AG04450 (cell line): ENCODE measurements at regions not wholly inside any gene's neighbourhood (a gene's known extent, or its start where the extent isn't known, plus 50 kb on each side); places are given as distances from the start of the nearest gene placed in this dataset.

ENCODE experiments used
- CTCF ChIA-PET: fragments of 300-600, 350-600 bp; formaldehyde crosslinking; extraction: SDS; loops from one replicate; lab custom pipeline; 2022; ENCODE audit warnings: antibody characterized with exemption, inconsistent platforms; lab: Charles Lee
- POLR2A ChIA-PET: fragments of 350-600 bp; formaldehyde crosslinking; extraction: SDS; loops from one replicate; lab custom pipeline; 2021; ENCODE audit warnings: antibody characterized with exemption, inconsistent platforms; lab: Yijun Ruan, JAX
- DNase-seq: peaks from one replicate; pipeline ENCODE4 v3.0.0-alpha.2; 2011; ENCODE audit warnings: low read depth, low spot score
- H3K27ac ChIP-seq: one replicate; pipeline ENCODE4 v1.5.1; 2012; ENCODE audit warnings: low read depth, low read length, control low read depth
- H3K27me3 ChIP-seq: one replicate; pipeline ENCODE4 v1.6.0; 2012; ENCODE audit warnings: low read length; ENCODE audit not compliant: control insufficient read depth, insufficient read depth
- H3K4me3 ChIP-seq: 2 replicates; pipeline ENCODE4 v1.5.1; 2011; ENCODE audit warnings: mild to moderate bottlenecking, low read depth, low read length, control low read depth
- H3K9me3 ChIP-seq: 2 replicates; pipeline ENCODE4 v1.5.1; 2012; ENCODE audit warnings: low read length; ENCODE audit not compliant: control insufficient read depth, insufficient read depth
- CTCF ChIP-seq: IDR thresholded peaks from 2 replicates; pipeline ENCODE4 v1.5.1; 2011; ENCODE audit warnings: low read depth, low read length, control low read depth, inconsistent platforms

- Histone ChIP-seq H3K27me3 (no peaks in the 10 kb centered on the region), H3K4me3 (no peak overlapping the region), H3K9me3 (peaks cover 6% of the 10 kb centered on the region), H3K27ac (no peak overlapping the region)
- TF ChIP-seq CTCF: no peak
- DNase-seq: no peak
- ChIA-PET CTCF (no interaction called here), POLR2A (no interaction called here)
Observed at GRCh38 chr13:81770868-81771505, 1430.1 kb upstream of the SPRY2 start.

DNA sequence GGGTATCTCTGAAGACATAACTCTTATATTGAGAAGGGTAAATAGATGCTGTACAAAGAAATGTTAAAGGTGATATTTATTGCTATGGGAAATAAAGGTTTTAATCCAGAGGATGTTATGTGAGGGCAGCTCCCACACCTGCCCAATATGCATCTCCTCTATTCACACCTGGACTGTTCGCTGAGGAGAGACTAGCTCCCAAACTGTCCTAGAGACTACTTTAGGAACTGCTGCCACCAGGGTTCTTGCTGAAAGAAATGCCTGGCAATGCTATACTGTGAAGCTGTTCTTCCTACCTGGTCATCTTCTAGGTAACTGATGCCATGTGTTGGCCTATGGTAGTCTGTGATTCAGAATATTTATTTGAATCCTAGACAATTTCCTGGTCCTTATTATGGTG, 1421.5 kb upstream of the SPRY2 start:
- no peak for DNase-seq
- TF ChIP-seq CTCF: no peak
- ChIA-PET POLR2A (no interaction called here), CTCF (no interaction called here)
- Histone ChIP-seq H3K27me3 (no peaks in the 10 kb centered on the region), H3K9me3 (peaks cover 10% of the 10 kb centered on the region), H3K4me3 (no peak overlapping the region), H3K27ac (no peak overlapping the region)

GRCh38 chr13:81760316-81760715, 1419.4 kb upstream of the SPRY2 start:
- H3K27ac ChIP-seq: no peak overlapping the region
- CTCF ChIA-PET: no interaction called here
- TF ChIP-seq CTCF: no peak
- no peaks in the 10 kb centered on the region for H3K27me3 ChIP-seq
- H3K4me3 ChIP-seq: no peak overlapping the region
- no peak for DNase-seq
- POLR2A ChIA-PET: no interaction called here
- peaks cover 10% of the 10 kb centered on the region for H3K9me3 ChIP-seq

- no peak for TF ChIP-seq CTCF
- Histone ChIP-seq H3K27ac (no peak overlapping the region), H3K4me3 (no peak overlapping the region), H3K27me3 (no peaks in the 10 kb centered on the region), H3K9me3 (peaks cover 10% of the 10 kb centered on the region)
- CTCF ChIA-PET: no interaction called here
- POLR2A ChIA-PET: no interaction called here
- no peak for DNase-seq
Observed at GRCh38 chr13:81757348-81757970, 1416.5 kb upstream of the SPRY2 start.

DNA sequence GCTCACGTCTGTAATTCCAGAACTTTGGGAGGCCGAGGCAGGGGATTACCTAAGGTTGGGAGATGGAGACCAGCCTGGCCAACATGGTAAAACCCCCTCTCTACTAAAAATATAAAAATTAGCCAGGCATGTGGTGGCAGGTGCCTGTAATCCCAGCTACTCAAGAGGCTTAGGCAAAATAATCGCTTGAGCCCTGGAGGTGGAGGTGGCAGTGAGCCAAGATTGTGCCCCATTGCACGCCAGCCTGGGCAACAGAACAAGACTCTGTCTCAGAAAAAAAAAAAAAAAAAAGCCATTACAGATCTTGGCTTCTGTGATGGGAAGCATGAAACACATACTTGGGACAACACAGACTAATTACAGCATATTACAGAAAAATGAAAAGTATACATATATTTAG, 1404.5 kb upstream of the SPRY2 start:
- no peak for DNase-seq
- Histone ChIP-seq H3K4me3 (no peak overlapping the region), H3K27ac (no peak overlapping the region), H3K9me3 (peaks cover 5% of the 10 kb centered on the region), H3K27me3 (no peaks in the 10 kb centered on the region)
- ChIA-PET POLR2A (no interaction called here), CTCF (no interaction called here)
- TF ChIP-seq CTCF: no peak
